Skin epidermis (tissue), 12 donors: ENCODE measurements at regions not wholly inside any gene's neighbourhood (a gene's known extent, or its start where the extent isn't known, plus 50 kb on each side); places are given as distances from the start of the nearest gene placed in this dataset.
"Not testable (repeated sequence)": the region's sequence is repeated elsewhere in the genome, so short reads cannot be mapped to it uniquely, and the experiment has no call there.

Source experiments
- H3K27ac ChIP-seq, 21 experiments: fragments of 200-600 bp; sonication (generic) in 11 of 21; one replicate each; pipeline ENCODE4 v1.5.0; 2020; ENCODE audit warnings: mild to moderate bottlenecking in 3 of 21, inconsistent platforms in 2 of 21, moderate library complexity in 2 of 21
- H3K4me3 ChIP-seq, 7 experiments: fragments of 200-600 bp; sonication (generic) in 2 of 7; one replicate each; pipeline ENCODE4 v1.5.0; 2020; ENCODE audit warnings: inconsistent platforms in 2 of 7, mild to moderate bottlenecking in 2 of 7, moderate library complexity in 1 of 7

- H3K27ac ChIP-seq, result no peak overlapping the region
- no peak overlapping the region for H3K4me3 ChIP-seq
Measured at GRCh38 chr12:112607427-112607826, 184.1 kb upstream of the RPH3A start.

- Histone ChIP-seq H3K4me3 (no peak overlapping the region), H3K27ac (no peak overlapping the region)
Measured at GRCh38 chr12:112611908-112612307, 179.6 kb upstream of the RPH3A start.

GRCh38 chr12:112615196-112615595, 176.4 kb upstream of the RPH3A start:
- no peak overlapping the region for H3K4me3 ChIP-seq
- no peak overlapping the region for H3K27ac ChIP-seq

- Histone ChIP-seq H3K4me3 (no peak overlapping the region), H3K27ac (no peak overlapping the region)
Measured at GRCh38 chr12:112616469-112617152, 174.9 kb upstream of the RPH3A start.

GRCh38 chr12:112617153-112617505, 174.4 kb upstream of the RPH3A start:
- H3K27ac ChIP-seq, result no peak overlapping the region
- H3K4me3 ChIP-seq, result no peak overlapping the region

- H3K4me3 ChIP-seq, result no peak overlapping the region
- no peak overlapping the region for H3K27ac ChIP-seq
Measured at GRCh38 chr12:112627851-112628250, 163.7 kb upstream of the RPH3A start.

- H3K4me3 ChIP-seq, H3K27ac ChIP-seq: not testable (repeated sequence)
Measured at GRCh38 chr12:112631974-112632373, 159.6 kb upstream of the RPH3A start.

- no peak overlapping the region for H3K4me3 ChIP-seq
- H3K27ac ChIP-seq, result no peak overlapping the region
Measured at GRCh38 chr12:112635036-112635435, 156.5 kb upstream of the RPH3A start.

GRCh38 chr12:112638420-112638819, 153.1 kb upstream of the RPH3A start:
- no peak overlapping the region for H3K4me3 ChIP-seq
- no peak overlapping the region for H3K27ac ChIP-seq

- no peak overlapping the region for H3K4me3 ChIP-seq
Measured at GRCh38 chr12:112645586-112645985, 146.0 kb upstream of the RPH3A start.

GRCh38 chr12:112656141-112656540, 135.4 kb upstream of the RPH3A start:
- H3K4me3 ChIP-seq, result no peak overlapping the region
- no peak overlapping the region for H3K27ac ChIP-seq

More at GRCh38 chr12:112645586-112645985, 146.0 kb upstream of the RPH3A start:
- no peak overlapping the region for H3K27ac ChIP-seq

- H3K4me3 ChIP-seq, result no peak overlapping the region
Measured at GRCh38 chr12:112664569-112664968, 127.0 kb upstream of the RPH3A start.

GRCh38 chr12:112665958-112666357, 125.6 kb upstream of the RPH3A start:
- H3K27ac ChIP-seq, result peak overlapping the region in 2 of 21 experiments; percentile 16 to 45
- no peak overlapping the region for H3K4me3 ChIP-seq

More at GRCh38 chr12:112664569-112664968, 127.0 kb upstream of the RPH3A start:
- H3K27ac ChIP-seq, result no peak overlapping the region

- H3K27ac ChIP-seq, result no peak overlapping the region
- no peak overlapping the region for H3K4me3 ChIP-seq
Measured at GRCh38 chr12:112671564-112671963, 120.0 kb upstream of the RPH3A start.

- no peak overlapping the region for H3K4me3 ChIP-seq
Measured at GRCh38 chr12:112674539-112674938, 117.0 kb upstream of the RPH3A start.

GRCh38 chr12:112676507-112676906, 115.0 kb upstream of the RPH3A start:
- Histone ChIP-seq H3K4me3 (no peak overlapping the region), H3K27ac (no peak overlapping the region)

More at GRCh38 chr12:112674539-112674938, 117.0 kb upstream of the RPH3A start:
- H3K27ac ChIP-seq, result no peak overlapping the region

- no peak overlapping the region for H3K27ac ChIP-seq
- no peak overlapping the region for H3K4me3 ChIP-seq
Measured at GRCh38 chr12:112677050-112677765, 114.3 kb upstream of the RPH3A start.

GRCh38 chr12:112680993-112681392, 110.6 kb upstream of the RPH3A start:
- H3K27ac ChIP-seq, result no peak overlapping the region
- no peak overlapping the region for H3K4me3 ChIP-seq

GRCh38 chr12:112682586-112682985, 109.0 kb upstream of the RPH3A start:
- Histone ChIP-seq H3K27ac (no peak overlapping the region), H3K4me3 (no peak overlapping the region)

- no peak overlapping the region for H3K27ac ChIP-seq
Measured at GRCh38 chr12:112684742-112685141, 106.8 kb upstream of the RPH3A start.

GRCh38 chr12:112685321-112685720, 106.2 kb upstream of the RPH3A start:
- Histone ChIP-seq H3K27ac (no peak overlapping the region), H3K4me3 (no peak overlapping the region)

More at GRCh38 chr12:112684742-112685141, 106.8 kb upstream of the RPH3A start:
- H3K4me3 ChIP-seq, result no peak overlapping the region
